Vagina (tissue), 2 donors: ENCODE measurements at regions not wholly inside any gene's neighbourhood (a gene's known extent, or its start where the extent isn't known, plus 50 kb on each side); places are given as distances from the start of the nearest gene placed in this dataset.

Experiments used
- CTCF ChIP-seq, 3 experiments: fragments of 450-650 bp in 2 of 3; fragments of 200-600 bp in 1 of 3; sonication (generic) in 1 of 3; IDR thresholded peaks; one replicate each; pipeline ENCODE4 v1.5.1; 2017 to 2019; ENCODE audit warnings: antibody characterized with exemption in 3 of 3, mild to moderate bottlenecking in 2 of 3, moderate library complexity in 2 of 3
- POLR2A ChIP-seq, 2 donors: fragments of 450-650 bp; IDR thresholded peaks; one replicate each; pipeline ENCODE4 v1.6.1; 2017; ENCODE audit warnings: antibody characterized with exemption in 2 of 2, mild to moderate bottlenecking in 2 of 2, moderate library complexity in 2 of 2

- TF ChIP-seq CTCF (IDR thresholded peaks at IDR 0.05) (no peak), POLR2A (IDR thresholded peaks at IDR 0.05) (no peak)
These were observed 239.0 kb upstream of the RAB6C start for GRCh38 chr2:129740504-129740903.
